Loucy (cell line): ENCODE measurements at regions not wholly inside any gene's neighbourhood (a gene's known extent, or its start where the extent isn't known, plus 50 kb on each side); places are given as distances from the start of the nearest gene placed in this dataset.

Experiments
- H2AFZ ChIP-seq: fragments of 200-600 bp; sonication (generic); 2 replicates; pipeline ENCODE4 v1.6.0; 2016; ENCODE audit warnings: antibody characterized with exemption, mild to moderate bottlenecking, low read length, moderate library complexity
- H3F3A ChIP-seq: fragments of 200-600 bp; 2 replicates; pipeline ENCODE4 v1.6.0; 2016; ENCODE audit warnings: antibody characterized with exemption, low read depth, mild to moderate bottlenecking
- H3K27me3 ChIP-seq: fragments of 200-600 bp; sonication (generic); 2 replicates; pipeline ENCODE4 v1.6.1; 2014; ENCODE audit warnings: low read length, mild to moderate bottlenecking; ENCODE audit not compliant: insufficient read depth, poor library complexity, severe bottlenecking
- H3K36me3 ChIP-seq: fragments of 200-600 bp; sonication (generic); 2 replicates; pipeline ENCODE4 v1.6.1; 2016; ENCODE audit warnings: low read length; ENCODE audit not compliant: insufficient read depth
- H3K4me1 ChIP-seq: fragments of 200-600 bp; sonication (generic); 2 replicates; pipeline ENCODE4 v1.5.1; 2014; ENCODE audit warnings: low read length, mild to moderate bottlenecking; ENCODE audit not compliant: insufficient read depth, poor library complexity, severe bottlenecking
- H3K4me2 ChIP-seq: fragments of 200-600 bp; sonication (generic); 2 replicates; pipeline ENCODE4 v1.6.0; 2014; ENCODE audit warnings: antibody characterized with exemption, low read length, low read depth, mild to moderate bottlenecking; ENCODE audit not compliant: poor library complexity, severe bottlenecking
- H3K4me3 ChIP-seq: fragments of 200-600 bp; sonication (generic); 2 replicates; pipeline ENCODE4 v1.5.1; 2014; ENCODE audit warnings: low read length, mild to moderate bottlenecking, mixed read lengths; ENCODE audit not compliant: poor library complexity, severe bottlenecking
- H3K79me2 ChIP-seq: fragments of 200-600 bp; sonication (generic); 2 replicates; pipeline ENCODE4 v1.6.1; 2014; ENCODE audit warnings: low read length; ENCODE audit not compliant: insufficient read depth
- H3K9ac ChIP-seq: fragments of 200-600 bp; sonication (generic); 2 replicates; pipeline ENCODE4 v1.6.0; 2014; ENCODE audit warnings: mild to moderate bottlenecking, low read depth, low read length, moderate library complexity; ENCODE audit not compliant: poor library complexity, severe bottlenecking
- H3K9me2 ChIP-seq: fragments of 200-600 bp; sonication (generic); replicated peaks from 2 replicates; pipeline ENCODE4 v1.6.1; 2016; ENCODE audit warnings: low read depth, low read length, mixed read lengths
- H3K9me3 ChIP-seq: fragments of 200-600 bp; sonication (generic); 2 replicates; pipeline ENCODE4 v1.6.1; 2014; ENCODE audit warnings: mild to moderate bottlenecking, antibody characterized with exemption, low read length, low read depth; ENCODE audit not compliant: insufficient read depth
- H4K20me1 ChIP-seq: fragments of 200-600 bp; sonication (generic); 2 replicates; pipeline ENCODE4 v1.6.0; 2014; ENCODE audit warnings: antibody characterized with exemption, low read length, mild to moderate bottlenecking; ENCODE audit not compliant: insufficient read depth, poor library complexity, severe bottlenecking
- CTCF ChIP-seq: fragments of 200-600 bp; sonication (generic); conservative IDR thresholded peaks from 2 replicates; pipeline ENCODE4 v1.5.1; 2014; ENCODE audit warnings: mild to moderate bottlenecking, antibody characterized with exemption, low read length
- EZH2phosphoT487 ChIP-seq: fragments of 200-600 bp; IDR thresholded peaks from 2 replicates; pipeline ENCODE4 v1.6.1; 2018; ENCODE audit warnings: antibody characterized with exemption, mild to moderate bottlenecking, moderate library complexity, borderline replicate concordance

GRCh38 chr2:59798687-59799232 is 754.7 kb downstream of the BCL11A start:
- Histone ChIP-seq H3F3A (no peaks in the 10 kb centered on the region), H3K79me2 (no peaks in the 10 kb centered on the region), H3K36me3 (no peaks in the 10 kb centered on the region), H3K9ac (no peak overlapping the region), H3K4me1 (no peaks in the 10 kb centered on the region), H4K20me1 (no peaks in the 10 kb centered on the region), H3K9me3 (no peaks in the 10 kb centered on the region), H3K4me3 (no peak overlapping the region), H2AFZ (no peak overlapping the region), H3K4me2 (no peak overlapping the region), H3K9me2 (no peaks in the 10 kb centered on the region), H3K27me3 (no peaks in the 10 kb centered on the region)
- no peak for TF ChIP-seq CTCF
- no peak for TF ChIP-seq EZH2phosphoT487

GRCh38 chr2:59791004-59791618 is 762.3 kb downstream of the BCL11A start:
- Histone ChIP-seq H3F3A (no peaks in the 10 kb centered on the region), H3K36me3 (no peaks in the 10 kb centered on the region), H3K9me3 (no peaks in the 10 kb centered on the region), H3K9ac (no peak overlapping the region), H3K4me1 (no peaks in the 10 kb centered on the region), H3K4me2 (no peak overlapping the region), H2AFZ (no peak overlapping the region), H3K79me2 (no peaks in the 10 kb centered on the region), H4K20me1 (no peaks in the 10 kb centered on the region), H3K27me3 (no peaks in the 10 kb centered on the region), H3K4me3 (no peak overlapping the region), H3K9me2 (no peaks in the 10 kb centered on the region)
- TF ChIP-seq CTCF (no peak), EZH2phosphoT487 (no peak)

DNA sequence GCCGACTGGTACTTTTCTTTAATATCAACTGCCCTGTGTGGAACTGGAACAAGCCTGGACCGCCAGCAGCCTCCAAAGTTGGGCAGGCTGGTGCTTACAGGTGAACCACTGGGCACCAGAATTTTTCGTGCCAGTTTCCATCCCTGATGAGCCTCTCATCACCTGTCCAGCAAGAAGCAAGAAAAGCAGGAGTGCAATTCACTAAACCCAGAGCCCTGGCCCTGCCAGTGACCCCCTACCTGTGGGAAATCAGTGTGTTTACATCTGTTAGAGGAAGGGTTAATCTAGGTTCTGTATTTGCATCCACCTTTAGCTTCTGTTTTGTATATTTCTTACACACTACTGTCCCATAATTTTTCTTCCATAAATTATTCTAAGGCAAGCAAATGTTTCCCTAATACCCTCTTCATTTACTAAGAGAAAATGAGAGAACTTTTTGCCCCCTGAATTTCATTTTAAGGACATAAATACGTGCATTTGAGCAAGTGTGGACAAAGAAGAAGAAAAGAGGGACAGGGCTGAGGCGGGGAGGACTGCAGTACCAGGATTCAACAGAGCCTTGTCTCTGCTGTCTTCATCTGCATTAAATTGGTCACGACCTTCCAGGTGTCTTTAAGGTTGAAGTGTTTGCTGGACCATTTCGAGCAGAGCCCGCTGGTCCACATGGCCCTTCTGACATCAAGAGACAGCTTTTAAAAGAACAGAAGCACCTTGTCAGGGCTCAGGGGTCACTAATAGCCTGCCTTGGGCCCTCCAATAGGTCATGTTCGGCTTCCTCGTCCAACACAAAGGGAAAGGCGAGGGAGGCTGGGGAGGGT is 763.1 kb downstream of the BCL11A start:
- H3K79me2 ChIP-seq = no peaks in the 10 kb centered on the region
- no peak overlapping the region for H2AFZ ChIP-seq
- no peak overlapping the region for H3K9ac ChIP-seq
- H4K20me1 ChIP-seq = no peaks in the 10 kb centered on the region
- H3K9me2 ChIP-seq = no peaks in the 10 kb centered on the region
- no peaks in the 10 kb centered on the region for H3K4me1 ChIP-seq
- H3K4me3 ChIP-seq = no peak overlapping the region
- H3K4me2 ChIP-seq = no peak overlapping the region
- no peaks in the 10 kb centered on the region for H3K27me3 ChIP-seq
- TF ChIP-seq CTCF (no peak), EZH2phosphoT487 (no peak)
- H3K36me3 ChIP-seq = no peaks in the 10 kb centered on the region
- no peaks in the 10 kb centered on the region for H3F3A ChIP-seq
- no peaks in the 10 kb centered on the region for H3K9me3 ChIP-seq
